Esophagus muscularis mucosa (tissue), 4 donors: ENCODE measurements at regions not wholly inside any gene's neighbourhood (a gene's known extent, or its start where the extent isn't known, plus 50 kb on each side); places are given as distances from the start of the nearest gene placed in this dataset.

Source experiments
- CTCF ChIP-seq, 3 experiments: fragments of 200-600 bp in 2 of 3; fragments of 450-650 bp in 1 of 3; sonication (generic) in 2 of 3; IDR thresholded peaks; one replicate each; pipeline ENCODE4 v1.5.1; 2017 to 2019; ENCODE audit warnings: antibody characterized with exemption in 3 of 3, mild to moderate bottlenecking in 2 of 3, moderate library complexity in 1 of 3
- EP300 ChIP-seq: sonication (generic); formaldehyde crosslinking; IDR thresholded peaks from one replicate; pipeline ENCODE4 v1.6.1; 2017; ENCODE audit warnings: antibody characterized with exemption
- POLR2A ChIP-seq: fragments of 450-650 bp; IDR thresholded peaks from one replicate; pipeline ENCODE4 v1.6.1; 2017; ENCODE audit warnings: antibody characterized with exemption, moderate library complexity, mild to moderate bottlenecking, low read depth
- POLR2AphosphoS5 ChIP-seq, 2 donors: sonication (generic); formaldehyde crosslinking; IDR thresholded peaks; one replicate each; pipeline ENCODE4 v1.6.1; 2017; ENCODE audit warnings: antibody characterized with exemption in 2 of 2

- TF ChIP-seq POLR2AphosphoS5 (IDR thresholded peaks at IDR 0.05) (no peak), CTCF (IDR thresholded peaks at IDR 0.05) (no peak), POLR2A (no peak), EP300 (no peak)
Observed at GRCh38 chr13:82088781-82089180, 1747.9 kb upstream of the SPRY2 start.
